Glutamatergic neuron (in vitro differentiated cells): ENCODE measurements at regions not wholly inside any gene's neighbourhood (a gene's known extent, or its start where the extent isn't known, plus 50 kb on each side); places are given as distances from the start of the nearest gene placed in this dataset.

Source experiments
- DNase-seq: peaks from one replicate; pipeline ENCODE4 v3.0.0; 2022
- H3K27ac Mint-ChIP-seq: one replicate; pipeline ENCODE4 v1.8.0; 2020; ENCODE audit warnings: mild to moderate bottlenecking, mixed read lengths, inconsistent platforms; ENCODE audit not compliant: unreplicated experiment
- H3K27me3 Mint-ChIP-seq: one replicate; pipeline ENCODE4 v1.8.0; 2020; ENCODE audit warnings: mild to moderate bottlenecking, moderate library complexity, mixed read lengths, inconsistent platforms; ENCODE audit not compliant: unreplicated experiment
- H3K36me3 Mint-ChIP-seq: one replicate; pipeline ENCODE4 v1.8.0; 2020; ENCODE audit warnings: mild to moderate bottlenecking, mixed read lengths, inconsistent platforms; ENCODE audit not compliant: unreplicated experiment
- H3K4me1 Mint-ChIP-seq: one replicate; pipeline ENCODE4 v1.8.0; 2020; ENCODE audit warnings: mild to moderate bottlenecking, low read depth, mixed read lengths, inconsistent platforms; ENCODE audit not compliant: unreplicated experiment
- H3K4me3 Mint-ChIP-seq: one replicate; pipeline ENCODE4 v1.8.0; 2020; ENCODE audit warnings: mild to moderate bottlenecking, mixed read lengths, inconsistent platforms; ENCODE audit not compliant: unreplicated experiment
- H3K9me3 Mint-ChIP-seq: one replicate; pipeline ENCODE4 v1.8.0; 2020; ENCODE audit warnings: mild to moderate bottlenecking, moderate library complexity, mixed read lengths, inconsistent platforms; ENCODE audit not compliant: unreplicated experiment
- TF ChIP-seq, protein P1 (sequence below): fragments of 200-600 bp; sonication (generic); IDR thresholded peaks from one replicate; pipeline ENCODE4 v1.5.0; 2021; ENCODE audit not compliant: partially characterized antibody, unreplicated experiment

DNA sequence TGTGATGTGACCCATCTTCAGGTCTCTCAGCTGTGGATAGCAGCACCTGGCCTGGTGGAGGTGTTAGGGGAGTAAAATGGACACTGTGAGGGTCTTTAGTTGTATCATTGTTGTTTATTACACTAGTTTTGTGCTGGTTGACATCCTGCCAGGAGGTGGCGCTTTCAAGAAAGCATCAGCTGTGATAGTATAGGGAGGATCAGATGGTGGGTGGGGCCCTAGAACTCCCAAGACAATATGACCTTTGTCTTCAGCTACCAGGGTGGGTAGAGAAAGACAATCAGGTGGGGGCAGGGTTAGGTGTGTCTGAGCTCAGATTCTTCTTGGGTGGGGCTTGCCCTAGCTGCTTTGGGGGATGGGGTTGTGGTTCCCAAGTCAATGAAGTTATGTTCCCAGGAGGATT, 162.8 kb downstream of the PPP1R2C start:
- Mint-ChIP-seq H3K36me3 (no peaks in the 10 kb centered on the region), H3K9me3 (no peaks in the 10 kb centered on the region), H3K27ac (no peak overlapping the region), H3K27me3 (no peaks in the 10 kb centered on the region), H3K4me3 (no peak overlapping the region), H3K4me1 (peaks cover 1% of the 10 kb centered on the region)
- TF ChIP-seq, protein P1, sequence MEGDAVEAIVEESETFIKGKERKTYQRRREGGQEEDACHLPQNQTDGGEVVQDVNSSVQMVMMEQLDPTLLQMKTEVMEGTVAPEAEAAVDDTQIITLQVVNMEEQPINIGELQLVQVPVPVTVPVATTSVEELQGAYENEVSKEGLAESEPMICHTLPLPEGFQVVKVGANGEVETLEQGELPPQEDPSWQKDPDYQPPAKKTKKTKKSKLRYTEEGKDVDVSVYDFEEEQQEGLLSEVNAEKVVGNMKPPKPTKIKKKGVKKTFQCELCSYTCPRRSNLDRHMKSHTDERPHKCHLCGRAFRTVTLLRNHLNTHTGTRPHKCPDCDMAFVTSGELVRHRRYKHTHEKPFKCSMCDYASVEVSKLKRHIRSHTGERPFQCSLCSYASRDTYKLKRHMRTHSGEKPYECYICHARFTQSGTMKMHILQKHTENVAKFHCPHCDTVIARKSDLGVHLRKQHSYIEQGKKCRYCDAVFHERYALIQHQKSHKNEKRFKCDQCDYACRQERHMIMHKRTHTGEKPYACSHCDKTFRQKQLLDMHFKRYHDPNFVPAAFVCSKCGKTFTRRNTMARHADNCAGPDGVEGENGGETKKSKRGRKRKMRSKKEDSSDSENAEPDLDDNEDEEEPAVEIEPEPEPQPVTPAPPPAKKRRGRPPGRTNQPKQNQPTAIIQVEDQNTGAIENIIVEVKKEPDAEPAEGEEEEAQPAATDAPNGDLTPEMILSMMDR, result no peak
- peak; percentile 16 for DNase-seq

GRCh38 chrX:42606591-42606990, 171.4 kb downstream of the PPP1R2C start:
- H3K9me3 Mint-ChIP-seq, result no peaks in the 10 kb centered on the region
- TF ChIP-seq, protein P1, result no peak
- no peak for DNase-seq
- H3K27ac Mint-ChIP-seq, result peak overlapping the region; percentile 55
- no peaks in the 10 kb centered on the region for H3K36me3 Mint-ChIP-seq
- H3K4me1 Mint-ChIP-seq, result no peaks in the 10 kb centered on the region
- H3K27me3 Mint-ChIP-seq, result no peaks in the 10 kb centered on the region
- H3K4me3 Mint-ChIP-seq, result no peak overlapping the region

DNA sequence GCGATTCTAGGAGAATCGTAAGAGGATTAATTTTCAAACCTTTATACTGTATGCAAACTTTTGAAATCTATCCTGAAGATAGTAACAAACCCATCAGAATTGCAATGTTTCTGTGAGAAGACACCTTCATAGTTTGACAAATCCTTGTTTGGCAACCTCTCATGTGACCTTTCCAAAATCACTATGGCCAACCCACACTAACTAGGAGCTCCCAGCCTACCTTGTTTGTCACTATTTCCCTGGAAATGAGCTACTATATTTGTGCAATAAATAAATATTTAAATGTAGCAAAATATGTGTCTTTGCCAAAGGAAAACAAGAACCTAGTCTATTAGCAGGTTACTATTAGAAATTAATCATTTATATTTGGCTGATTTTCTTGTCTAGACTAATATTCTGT, 173.7 kb downstream of the PPP1R2C start:
- Mint-ChIP-seq H3K9me3 (no peaks in the 10 kb centered on the region), H3K27me3 (no peaks in the 10 kb centered on the region), H3K4me3 (no peak overlapping the region), H3K27ac (no peak overlapping the region), H3K4me1 (no peaks in the 10 kb centered on the region), H3K36me3 (no peaks in the 10 kb centered on the region)
- DNase-seq, result no peak
- TF ChIP-seq, protein P1, result no peak

DNA sequence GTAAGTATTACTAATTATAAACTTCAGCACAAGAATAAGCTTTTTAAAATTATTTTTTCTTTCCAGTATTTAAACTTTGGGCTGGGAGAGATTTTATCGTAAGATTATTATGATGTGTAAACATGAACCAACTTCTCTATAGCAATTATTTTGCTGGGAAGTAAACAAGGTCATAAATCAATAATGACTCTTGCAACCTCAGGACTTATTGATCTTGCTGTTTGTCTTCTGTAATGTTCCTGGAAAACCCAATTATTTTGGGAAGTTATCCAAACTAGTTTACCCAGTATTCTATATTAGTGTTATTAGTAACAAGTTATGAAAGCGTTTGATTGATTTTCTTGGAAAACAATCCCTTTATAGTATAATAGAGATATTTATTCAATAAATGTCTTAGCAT, 174.9 kb downstream of the PPP1R2C start:
- no peak overlapping the region for H3K4me3 Mint-ChIP-seq
- DNase-seq, result no peak
- H3K9me3 Mint-ChIP-seq, result no peaks in the 10 kb centered on the region
- no peaks in the 10 kb centered on the region for H3K4me1 Mint-ChIP-seq
- TF ChIP-seq, protein P1, result no peak
- H3K27me3 Mint-ChIP-seq, result no peaks in the 10 kb centered on the region
- no peak overlapping the region for H3K27ac Mint-ChIP-seq
- H3K36me3 Mint-ChIP-seq, result no peaks in the 10 kb centered on the region

GRCh38 chrX:42602566-42602965, 175.4 kb downstream of the PPP1R2C start:
- TF ChIP-seq, protein P1, result no peak
- Mint-ChIP-seq H3K4me1 (no peaks in the 10 kb centered on the region), H3K36me3 (no peaks in the 10 kb centered on the region), H3K27ac (no peak overlapping the region), H3K27me3 (peaks cover under 1% of the 10 kb centered on the region), H3K4me3 (no peak overlapping the region), H3K9me3 (no peaks in the 10 kb centered on the region)
- no peak for DNase-seq
